GM10248 (cell line): ENCODE measurements at regions not wholly inside any gene's neighbourhood (a gene's known extent, or its start where the extent isn't known, plus 50 kb on each side); places are given as distances from the start of the nearest gene placed in this dataset.
"Not testable (repeated sequence)": the region's sequence is repeated elsewhere in the genome, so short reads cannot be mapped to it uniquely, and the experiment has no call there.

Experiments
- CTCF ChIA-PET: fragments of 300-600 bp; sonication (Branson Sonifier 250); formaldehyde crosslinking; extraction: SDS; loops from one replicate; lab custom pipeline; 2021; ENCODE audit warnings: antibody characterized with exemption; lab: Yijun Ruan, JAX
- POLR2A ChIA-PET: fragments of 350-650 bp; sonication (Branson Sonifier 250); formaldehyde crosslinking; extraction: SDS; loops from one replicate; lab custom pipeline; 2020; ENCODE audit warnings: antibody characterized with exemption; lab: Yijun Ruan, JAX
- DNase-seq: peaks from one replicate; pipeline ENCODE4 v3.0.0; 2012; ENCODE audit errors: extremely low spot score
- CTCF ChIP-seq: IDR thresholded peaks from 2 replicates; pipeline ENCODE4 v1.5.1; 2012; ENCODE audit warnings: mild to moderate bottlenecking, low read depth; ENCODE audit errors: extremely low read depth, missing control alignments, control extremely low read depth

GRCh38 chrX:46185923-46186810 lies 359.1 kb downstream of the ZNF674 start:
- ChIA-PET POLR2A (no interaction called here), CTCF (no interaction called here)
- no peak for TF ChIP-seq CTCF
- no peak for DNase-seq

GRCh38 chrX:46184749-46185148 lies 360.5 kb downstream of the ZNF674 start:
- DNase-seq, result no peak
- ChIA-PET CTCF (no interaction called here), POLR2A (no interaction called here)
- TF ChIP-seq CTCF, result no peak

DNA sequence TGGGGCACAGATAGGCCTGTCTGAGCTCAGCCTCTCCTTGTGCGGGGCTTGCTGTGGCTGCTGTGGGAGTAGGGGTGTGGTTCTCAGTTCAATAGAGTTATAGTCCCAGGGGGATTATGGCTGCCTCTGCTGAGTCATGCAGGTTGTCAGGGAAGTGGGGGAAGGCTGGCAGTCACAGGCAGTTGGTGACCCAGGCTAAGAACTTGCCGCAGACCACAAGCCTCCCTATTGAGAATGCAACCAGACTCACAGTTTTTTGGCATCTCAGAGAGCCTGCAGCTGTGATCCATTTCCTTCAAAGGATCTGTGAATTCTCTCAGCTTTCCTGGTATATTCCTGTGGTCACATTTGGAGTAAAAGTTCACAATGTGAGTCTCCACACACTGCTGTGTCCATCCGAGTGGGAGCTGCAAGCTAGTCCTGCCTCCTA lies 364.9 kb downstream of the ZNF674 start:
- no peak for DNase-seq
- POLR2A ChIA-PET, result no interaction called here
- CTCF ChIA-PET, result interaction anchor here (1.0 kb wide), 1 partner anchor 11 kb away, joined by 3 read pairs; no protein-coding TSS in a partner anchor
- TF ChIP-seq CTCF, result no peak

- POLR2A ChIA-PET, result no interaction called here
- CTCF ChIA-PET, result interaction anchor here (1.0 kb wide), 1 partner anchor 12 kb away, joined by 3 read pairs; no protein-coding TSS in a partner anchor
- DNase-seq, result no peak
- TF ChIP-seq CTCF, result no peak
Measured at GRCh38 chrX:46179748-46180147, 365.5 kb downstream of the ZNF674 start.

DNA sequence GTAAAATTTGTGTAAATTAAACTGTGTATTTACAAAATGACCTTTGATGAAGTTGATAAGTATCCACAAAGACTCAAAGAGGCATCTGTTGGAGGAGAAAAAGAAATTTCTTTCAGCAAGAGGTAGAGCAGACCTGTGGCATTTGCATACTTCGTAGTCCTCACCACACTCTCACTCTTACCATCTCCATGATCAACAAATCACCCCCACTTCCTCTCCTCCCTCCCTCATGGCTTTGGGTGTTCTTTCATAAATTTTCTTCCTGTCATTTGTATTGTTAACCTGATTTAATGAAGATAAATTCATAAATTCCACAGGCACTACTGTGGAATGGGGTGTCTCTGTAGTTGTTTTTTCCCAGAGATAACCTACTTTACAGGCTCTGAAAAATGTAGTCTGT lies 366.5 kb downstream of the ZNF674 start:
- no peak for DNase-seq
- ChIA-PET CTCF (no interaction called here), POLR2A (no interaction called here)
- TF ChIP-seq CTCF, result no peak

- DNase-seq, result no peak
- POLR2A ChIA-PET, result no interaction called here
- CTCF ChIA-PET, result interaction anchor here (1.1 kb wide), 1 partner anchor 16 kb away, joined by 3 read pairs; no protein-coding TSS in a partner anchor
- TF ChIP-seq CTCF, result no peak
Measured at GRCh38 chrX:46173159-46173558, 372.1 kb downstream of the ZNF674 start.

DNA sequence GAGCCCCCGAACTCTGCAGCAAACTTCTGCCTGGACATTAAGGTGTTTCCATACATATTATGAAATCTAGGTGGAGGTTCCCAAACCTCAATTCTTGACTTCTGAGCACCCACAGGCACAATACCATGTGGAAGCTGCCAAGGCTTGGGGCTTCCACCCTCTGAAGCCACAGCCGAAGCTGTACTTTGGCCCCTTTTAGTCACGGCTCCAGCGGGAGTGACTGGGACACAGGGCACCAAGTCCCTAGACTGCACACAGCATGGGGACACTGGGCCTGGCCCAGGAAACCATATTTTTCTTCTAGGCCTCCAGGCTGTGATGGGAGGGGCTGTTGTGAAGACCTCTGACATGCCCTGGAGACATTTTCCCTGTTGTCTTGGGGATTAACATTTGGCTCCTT lies 373.8 kb downstream of the ZNF674 start:
- CTCF ChIA-PET, POLR2A ChIA-PET, DNase-seq: not testable (repeated sequence)
